ENCODE measurements at regions not wholly inside any gene's neighbourhood (a gene's known extent, or its start where the extent isn't known, plus 50 kb on each side); places are given as distances from the start of the nearest gene placed in this dataset.

- Histone ChIP-seq H3F3A (replicated peaks; ENCODE audit: low read depth) (no peaks in the 10 kb centered on the region), H4K20me1 (replicated peaks; ENCODE audit: insufficient read depth) (no peaks in the 10 kb centered on the region), H3K79me2 (replicated peaks; ENCODE audit: insufficient read depth) (no peaks in the 10 kb centered on the region), H3K4me2 (no peak overlapping the region), H2AFZ (no peak overlapping the region), H3K4me1 (ENCODE audit: insufficient read depth) (no peaks in the 10 kb centered on the region), H3K9me2 (ENCODE audit: insufficient read depth) (no peaks in the 10 kb centered on the region), H3K36me3 (ENCODE audit: insufficient read depth) (no peaks in the 10 kb centered on the region), H3K27me3 (ENCODE audit: insufficient read depth) (no peaks in the 10 kb centered on the region), H3K27ac (ENCODE audit: low read depth) (no peak overlapping the region), H3K4me3 (no peak overlapping the region)
- no peak overlapping the region for H3K27ac Mint-ChIP-seq
- TF ChIP-seq EZH2 (IDR thresholded peaks at IDR 0.05; ENCODE audit: low read depth, unreplicated experiment) (no peak), REST (IDR thresholded peaks at IDR 0.05; ENCODE audit: unreplicated experiment) (no peak), STAT1 (IDR thresholded peaks at IDR 0.05; ENCODE audit: unreplicated experiment) (no peak), POLR2AphosphoS5 (IDR thresholded peaks at IDR 0.05; ENCODE audit: low read depth) (no peak), NANOG (IDR thresholded peaks at IDR 0.05; ENCODE audit: borderline replicate concordance) (no peak), EZH2phosphoT487 (IDR thresholded peaks at IDR 0.05; ENCODE audit: unreplicated experiment) (no peak), JUNB (IDR thresholded peaks at IDR 0.05; ENCODE audit: unreplicated experiment) (no peak), CREB1 (CRISPR knock-in tag; IDR thresholded peaks at IDR 0.05; ENCODE audit: low read depth) (no peak)
- TF ChIP-seq, protein P1, sequence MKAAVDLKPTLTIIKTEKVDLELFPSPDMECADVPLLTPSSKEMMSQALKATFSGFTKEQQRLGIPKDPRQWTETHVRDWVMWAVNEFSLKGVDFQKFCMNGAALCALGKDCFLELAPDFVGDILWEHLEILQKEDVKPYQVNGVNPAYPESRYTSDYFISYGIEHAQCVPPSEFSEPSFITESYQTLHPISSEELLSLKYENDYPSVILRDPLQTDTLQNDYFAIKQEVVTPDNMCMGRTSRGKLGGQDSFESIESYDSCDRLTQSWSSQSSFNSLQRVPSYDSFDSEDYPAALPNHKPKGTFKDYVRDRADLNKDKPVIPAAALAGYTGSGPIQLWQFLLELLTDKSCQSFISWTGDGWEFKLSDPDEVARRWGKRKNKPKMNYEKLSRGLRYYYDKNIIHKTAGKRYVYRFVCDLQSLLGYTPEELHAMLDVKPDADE (IDR thresholded peaks at IDR 0.05): no peak
- TF ChIP-seq, protein P2, sequence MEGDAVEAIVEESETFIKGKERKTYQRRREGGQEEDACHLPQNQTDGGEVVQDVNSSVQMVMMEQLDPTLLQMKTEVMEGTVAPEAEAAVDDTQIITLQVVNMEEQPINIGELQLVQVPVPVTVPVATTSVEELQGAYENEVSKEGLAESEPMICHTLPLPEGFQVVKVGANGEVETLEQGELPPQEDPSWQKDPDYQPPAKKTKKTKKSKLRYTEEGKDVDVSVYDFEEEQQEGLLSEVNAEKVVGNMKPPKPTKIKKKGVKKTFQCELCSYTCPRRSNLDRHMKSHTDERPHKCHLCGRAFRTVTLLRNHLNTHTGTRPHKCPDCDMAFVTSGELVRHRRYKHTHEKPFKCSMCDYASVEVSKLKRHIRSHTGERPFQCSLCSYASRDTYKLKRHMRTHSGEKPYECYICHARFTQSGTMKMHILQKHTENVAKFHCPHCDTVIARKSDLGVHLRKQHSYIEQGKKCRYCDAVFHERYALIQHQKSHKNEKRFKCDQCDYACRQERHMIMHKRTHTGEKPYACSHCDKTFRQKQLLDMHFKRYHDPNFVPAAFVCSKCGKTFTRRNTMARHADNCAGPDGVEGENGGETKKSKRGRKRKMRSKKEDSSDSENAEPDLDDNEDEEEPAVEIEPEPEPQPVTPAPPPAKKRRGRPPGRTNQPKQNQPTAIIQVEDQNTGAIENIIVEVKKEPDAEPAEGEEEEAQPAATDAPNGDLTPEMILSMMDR (conservative IDR thresholded peaks at IDR 0.05; ENCODE audit: low read depth in 2 of 2): no peak
- no peaks in the 10 kb centered on the region for H3K9me3 Mint-ChIP-seq
- H3K4me1 Mint-ChIP-seq: peaks cover 9% of the 10 kb centered on the region; the same call in 2 of the 3 replicates
- H3K4me3 Mint-ChIP-seq: no peak overlapping the region
- ATAC-seq: no peak
- no peaks in the 10 kb centered on the region for H3K27me3 Mint-ChIP-seq (ENCODE audit: insufficient read depth, low read depth, poor library complexity)
- DNase-seq (ENCODE audit: low spot score): no peak
- H3K36me3 Mint-ChIP-seq (ENCODE audit: low read depth): no peaks in the 10 kb centered on the region
These were observed 367.3 kb upstream of the FGF13 start for GRCh38 chrX:139078761-139079280.
